Bone marrow (tissue), 2 donors: ENCODE measurements at regions not wholly inside any gene's neighbourhood (a gene's known extent, or its start where the extent isn't known, plus 50 kb on each side); places are given as distances from the start of the nearest gene placed in this dataset.
A peak's percentile ranks its signal among the peaks of the same experiment; 100 is the strongest.
"Not testable (repeated sequence)": the region's sequence is repeated elsewhere in the genome, so short reads cannot be mapped to it uniquely, and the experiment has no call there.

Source experiments
- DNase-seq, 2 donors: peaks; one replicate each; lab custom pipeline; 2025; lab: John Stamatoyannopoulos, UW

DNA sequence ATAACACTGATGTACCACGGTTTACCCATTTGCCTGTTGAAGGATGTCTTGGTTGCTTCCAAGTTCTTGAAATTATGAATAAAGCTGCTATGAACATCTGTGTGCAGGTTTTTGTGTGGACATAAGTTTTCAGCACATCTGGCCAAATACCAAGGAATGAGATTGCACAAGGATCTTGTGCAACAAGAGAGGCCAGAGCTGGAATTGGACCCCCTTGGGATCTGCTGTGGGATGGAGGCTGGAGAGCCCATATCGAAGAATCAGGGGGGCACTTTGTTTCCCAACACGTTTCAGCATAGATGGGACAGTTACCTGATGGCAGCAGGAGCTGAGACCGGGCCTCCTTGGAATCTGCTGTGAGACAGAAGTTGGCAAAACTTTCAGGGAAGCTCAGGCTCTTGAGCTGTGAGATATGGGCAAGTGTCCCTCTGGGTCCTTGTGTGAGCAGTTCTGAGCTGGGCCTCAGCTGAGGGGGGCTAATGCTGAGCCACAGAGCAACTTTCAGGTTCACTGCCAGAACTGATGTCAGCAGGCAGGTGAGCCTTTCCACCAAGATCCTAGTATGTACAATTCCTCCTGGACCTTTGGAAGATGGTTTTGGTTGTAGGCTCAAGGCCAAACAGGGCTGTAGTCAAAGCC is 115.2 kb upstream of the RAB18 start:
- no peak for DNase-seq

DNA sequence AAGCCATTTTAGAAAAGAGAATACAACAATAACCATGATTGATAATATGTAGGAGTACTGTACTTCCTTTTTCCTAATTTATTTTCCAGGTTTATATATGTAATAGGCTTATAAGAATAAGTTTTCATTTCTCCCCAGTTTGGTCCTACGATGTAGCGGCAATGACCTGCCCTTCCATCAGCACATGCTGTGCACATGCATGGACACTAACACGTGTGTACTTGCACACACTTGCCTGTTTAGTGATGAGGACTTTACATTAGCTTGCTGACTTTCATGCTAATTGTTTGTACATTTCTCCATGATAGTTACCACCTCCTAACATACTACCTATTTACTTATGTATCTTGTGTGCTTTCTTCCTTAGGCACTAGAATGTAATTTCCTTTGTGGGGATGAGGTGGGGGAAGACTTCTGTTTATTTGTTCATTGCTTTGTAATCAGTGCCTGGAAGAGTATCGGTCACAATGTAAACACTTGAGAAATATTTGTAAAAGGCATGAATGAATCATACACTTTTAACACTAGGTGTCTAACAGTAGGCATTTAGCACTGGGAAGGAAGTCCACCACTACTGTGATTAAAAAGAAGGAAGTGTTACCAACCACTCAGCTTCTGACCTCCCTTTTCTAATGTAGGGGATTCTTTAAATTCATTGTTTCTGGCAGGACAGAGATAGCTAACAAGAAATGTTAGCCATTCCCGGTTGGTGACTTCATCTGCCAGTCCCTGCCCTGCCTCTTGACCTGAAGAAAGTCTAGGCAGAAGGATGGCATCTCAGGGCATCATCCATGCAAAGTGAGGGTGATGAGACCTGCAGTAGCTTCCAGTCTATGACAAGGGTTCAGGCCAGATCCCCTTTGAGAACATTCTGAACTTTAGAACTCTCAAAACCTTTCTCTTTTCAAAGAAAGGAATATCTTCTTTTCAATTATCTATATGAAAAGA is 120.2 kb upstream of the RAB18 start:
- DNase-seq = no peak

DNA sequence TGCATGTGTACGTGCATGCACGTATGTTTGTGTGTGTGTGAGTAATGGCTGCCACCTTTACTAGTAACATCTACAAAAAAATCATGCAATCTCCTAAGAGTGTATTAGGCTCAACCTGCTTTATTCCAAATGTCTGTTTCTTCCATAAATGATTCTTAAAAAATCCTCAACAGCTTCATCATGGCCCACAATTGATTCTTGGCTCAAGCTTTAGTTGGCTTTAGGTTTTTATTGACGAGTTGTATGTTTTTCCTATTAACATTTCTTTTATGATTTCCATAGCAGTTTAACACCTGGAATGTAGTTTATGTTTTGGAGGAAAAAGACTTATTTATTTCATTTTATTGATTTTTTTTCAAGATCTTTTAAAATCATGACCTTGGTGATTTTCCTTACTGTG is 121.9 kb upstream of the RAB18 start:
- DNase-seq = no peak

DNA sequence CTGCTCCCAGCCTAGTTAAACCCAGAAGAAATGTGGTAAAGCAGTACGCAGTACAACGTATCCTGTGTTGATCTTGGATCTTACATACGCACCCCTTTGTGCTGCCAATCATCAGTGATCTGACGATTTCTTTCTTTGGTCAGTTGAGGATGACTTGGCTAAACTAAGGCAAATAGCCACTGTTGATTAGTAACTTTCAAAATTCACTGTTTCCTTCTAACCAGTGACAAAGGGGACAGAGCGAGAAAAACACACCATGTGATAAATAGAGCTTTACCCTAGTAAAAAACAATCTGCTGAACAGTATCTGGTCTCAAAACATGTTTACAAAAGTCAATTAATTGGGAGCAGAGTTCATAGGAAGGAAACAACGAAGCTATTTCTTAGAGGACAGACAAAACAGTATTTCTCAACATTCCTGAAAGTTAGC is 123.2 kb upstream of the RAB18 start:
- DNase-seq = no peak

DNA sequence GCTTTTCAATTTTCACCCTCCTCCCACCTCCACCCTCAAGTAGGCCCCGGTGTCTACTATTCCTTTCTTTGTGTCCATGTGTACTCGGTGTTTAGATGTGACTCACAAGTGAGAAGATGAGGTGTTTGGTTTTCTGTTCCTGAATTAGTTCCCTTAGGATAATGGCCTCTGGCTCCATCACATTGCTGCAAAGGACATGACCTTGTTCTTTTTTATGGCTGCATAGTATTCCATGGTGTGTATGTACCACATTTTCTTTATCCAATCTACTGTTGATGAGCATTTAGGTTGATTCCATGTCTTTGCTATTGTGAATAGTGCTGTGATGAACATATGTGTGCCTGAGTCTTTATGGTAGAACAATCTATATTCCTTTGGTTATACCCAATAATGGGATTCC is 125.1 kb upstream of the RAB18 start:
- not testable (repeated sequence) for DNase-seq

DNA sequence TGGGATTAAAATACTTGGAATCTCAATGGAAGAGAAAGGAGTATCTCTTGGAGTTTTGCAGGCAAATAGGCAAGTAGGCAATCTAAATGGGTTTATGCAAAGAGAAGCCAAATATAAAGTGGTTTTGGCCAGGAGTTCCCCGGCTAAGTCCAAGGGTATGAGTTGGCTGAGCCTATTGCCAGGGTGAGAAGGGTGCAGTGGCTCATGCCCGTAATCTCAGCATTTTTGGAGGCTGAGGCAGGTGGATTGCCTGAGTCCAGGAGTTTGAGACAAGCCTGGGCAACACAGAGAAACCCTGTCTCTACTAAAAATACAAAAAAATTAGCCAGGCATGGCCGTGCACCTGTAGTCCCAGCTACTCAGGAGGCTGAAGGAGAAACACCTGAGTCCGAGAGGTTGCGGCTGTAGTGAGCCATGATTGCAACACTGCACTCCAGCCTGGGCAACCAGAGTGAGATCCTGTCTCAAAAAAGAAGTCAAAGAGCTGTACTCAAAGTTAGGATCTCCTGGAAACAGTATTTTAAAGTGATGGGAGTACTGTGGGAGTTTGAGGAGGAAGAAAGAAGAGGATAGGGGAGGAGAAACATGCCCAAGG is 130.4 kb upstream of the RAB18 start:
- no peak for DNase-seq

DNA sequence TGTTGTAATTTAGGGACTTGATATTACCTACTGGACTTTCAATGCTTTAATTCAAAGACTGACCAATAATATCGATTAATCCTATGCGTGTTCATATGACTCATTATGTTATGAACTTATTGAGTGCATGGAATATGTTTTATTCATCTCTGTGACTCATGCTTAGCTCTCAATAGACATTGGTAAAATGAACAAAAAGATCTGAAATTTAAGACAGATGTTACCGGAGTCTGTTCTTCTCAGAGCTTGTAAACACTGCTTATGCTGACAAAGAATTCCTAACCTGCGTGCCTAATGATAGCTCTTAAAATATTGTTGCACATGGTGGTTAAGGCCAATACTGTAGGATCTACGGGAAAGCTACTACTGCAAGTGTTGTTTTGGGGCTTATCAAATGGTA is 131.5 kb upstream of the ACBD5 start:
- no peak for DNase-seq

DNA sequence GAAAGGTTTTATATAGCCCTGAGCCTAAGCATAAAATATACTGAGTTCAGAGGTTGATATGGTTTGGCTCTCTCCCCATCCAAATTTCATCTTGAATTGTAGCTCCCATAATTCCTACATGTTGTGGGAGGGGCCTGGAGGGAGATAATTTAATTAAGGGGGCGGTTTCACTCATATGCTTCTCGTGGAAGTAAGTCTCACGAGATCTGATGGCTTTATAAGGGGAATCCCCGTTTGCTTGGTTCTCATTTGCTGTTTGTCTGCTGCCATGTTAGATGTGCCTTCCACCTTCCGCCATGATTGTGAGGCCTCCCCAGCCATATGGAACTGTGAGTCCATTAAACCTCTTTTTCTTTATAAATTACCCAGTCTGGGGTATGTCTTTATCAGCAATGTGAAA is 130.8 kb upstream of the ACBD5 start:
- DNase-seq = not testable (repeated sequence)

DNA sequence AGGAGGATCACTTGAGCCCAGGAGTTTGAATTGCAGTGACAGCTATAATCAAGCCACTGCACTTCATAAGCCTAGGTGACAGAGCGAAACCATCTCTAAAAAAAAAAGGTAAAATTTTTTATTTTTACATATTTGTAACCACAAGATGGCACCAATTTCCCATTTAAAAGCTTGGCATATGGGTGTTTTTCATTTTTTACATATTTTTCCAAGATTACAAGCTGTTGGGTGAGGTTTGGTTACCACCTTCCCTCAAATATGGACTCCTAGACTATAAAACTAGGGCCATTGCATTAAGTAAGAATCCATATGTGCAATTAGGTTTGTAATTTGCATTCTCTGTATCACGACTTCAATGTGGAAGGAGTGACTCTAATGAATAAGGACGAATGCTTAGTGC is 129.3 kb upstream of the ACBD5 start:
- DNase-seq = no peak

DNA sequence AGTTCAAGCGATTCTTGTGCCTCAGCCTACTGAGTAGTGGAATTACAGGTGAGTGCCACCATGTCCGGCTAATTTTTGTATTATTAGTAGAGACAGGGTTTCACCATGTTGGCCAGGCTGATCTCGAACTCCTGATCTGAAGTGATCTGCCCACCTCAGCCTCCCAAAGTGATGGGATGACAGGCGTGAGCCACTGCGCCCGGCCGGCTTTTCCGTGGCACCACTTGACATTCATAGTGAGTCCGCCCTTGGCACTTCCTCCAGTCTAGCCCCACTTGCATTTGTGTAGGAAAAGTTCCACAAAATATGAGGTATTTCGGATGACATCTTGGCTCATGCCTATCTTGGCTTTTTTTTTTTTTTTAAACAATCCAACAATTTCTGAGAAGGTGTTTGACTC is 128.1 kb upstream of the ACBD5 start:
- DNase-seq = no peak

DNA sequence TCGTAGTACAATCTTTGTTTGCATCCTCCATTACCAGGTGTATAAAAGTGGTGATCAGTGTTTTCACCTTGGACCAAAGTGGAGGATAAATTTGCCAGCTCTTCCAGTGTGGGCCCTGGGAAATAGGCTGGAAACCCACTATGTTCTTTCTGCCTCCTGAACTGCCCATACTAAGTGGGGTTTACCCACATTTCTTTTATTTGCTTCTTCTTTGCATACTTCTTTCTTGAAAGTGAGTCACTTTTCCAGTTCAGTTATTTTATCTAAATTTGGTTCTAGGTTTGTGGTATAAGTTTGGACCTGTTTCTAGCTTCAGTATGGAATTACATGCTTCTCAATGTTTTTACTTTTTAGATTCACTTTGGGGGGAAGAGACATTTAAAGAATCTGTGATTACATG is 126.2 kb upstream of the ACBD5 start:
- no peak for DNase-seq

DNA sequence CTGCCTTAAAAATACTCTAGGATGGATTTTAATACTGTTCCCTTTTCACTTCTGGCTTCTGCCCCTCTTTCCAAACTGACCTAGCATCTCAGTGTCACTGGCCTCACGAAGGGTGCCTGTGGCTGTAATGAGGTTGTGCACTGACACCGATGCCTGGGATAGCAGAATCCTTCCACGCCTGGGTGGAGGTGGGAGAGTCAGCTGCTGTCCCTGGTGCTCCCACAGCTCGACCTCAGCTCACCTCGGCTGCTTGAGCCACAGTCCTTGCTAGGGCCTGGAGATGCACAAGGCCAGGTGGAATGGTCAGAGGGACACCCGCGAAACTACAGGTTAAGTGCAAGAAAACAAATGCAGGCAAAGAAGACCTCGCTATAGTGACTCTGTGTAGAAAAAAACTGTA is 123.4 kb upstream of the ACBD5 start:
- DNase-seq = no peak

DNA sequence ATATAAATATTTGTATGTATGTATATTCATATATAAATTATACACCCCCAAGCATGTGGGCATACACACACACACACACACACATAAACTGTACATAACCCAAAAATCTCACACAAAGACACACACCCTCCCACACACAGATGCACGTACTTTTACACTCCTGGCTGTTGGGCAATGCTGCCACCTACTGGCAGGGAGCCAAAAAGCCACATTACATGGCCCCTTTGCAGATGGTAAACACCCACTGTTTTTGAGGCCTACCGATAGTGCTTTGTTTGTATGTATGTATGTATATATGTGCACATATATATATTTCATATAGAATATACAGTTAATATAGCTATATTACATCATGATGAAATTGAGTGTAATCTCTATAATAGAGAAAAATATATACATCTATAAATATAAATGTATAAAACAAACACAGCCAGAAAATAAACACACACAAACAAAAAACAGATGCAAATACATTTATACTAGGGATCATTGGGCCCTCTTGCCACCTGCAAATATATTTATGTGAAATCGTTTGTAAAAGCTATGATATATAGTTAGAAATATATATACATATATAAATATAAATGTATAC is 120.1 kb upstream of the ACBD5 start:
- DNase-seq = peak; percentile 19 to 52

DNA sequence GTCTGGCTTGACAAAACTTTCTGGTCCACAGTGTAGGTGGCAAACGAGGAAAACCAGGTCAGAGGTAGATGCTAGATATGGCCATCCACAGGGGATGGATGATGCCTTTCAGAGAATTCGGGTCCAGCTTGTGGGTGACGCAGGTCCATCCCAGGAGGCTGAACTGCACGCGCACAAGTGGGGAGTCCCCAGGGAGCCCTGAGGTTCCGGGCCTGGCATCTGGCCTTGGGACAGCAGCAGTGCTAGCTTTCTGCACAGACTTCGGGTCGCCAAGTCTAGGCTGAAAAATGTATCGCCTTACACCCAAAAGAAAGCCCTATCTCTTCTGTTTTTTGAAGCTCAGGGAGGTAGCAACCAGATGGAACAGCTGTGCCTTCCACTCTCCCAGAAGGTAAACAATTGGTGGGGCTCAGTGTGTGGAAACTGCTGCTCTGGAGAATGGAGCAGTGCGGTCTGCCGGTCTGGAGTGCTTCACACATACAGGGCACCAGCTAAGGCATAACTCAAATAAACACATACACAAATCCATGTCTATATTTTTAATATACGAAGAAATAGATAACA is 119.3 kb upstream of the ACBD5 start:
- DNase-seq = no peak

DNA sequence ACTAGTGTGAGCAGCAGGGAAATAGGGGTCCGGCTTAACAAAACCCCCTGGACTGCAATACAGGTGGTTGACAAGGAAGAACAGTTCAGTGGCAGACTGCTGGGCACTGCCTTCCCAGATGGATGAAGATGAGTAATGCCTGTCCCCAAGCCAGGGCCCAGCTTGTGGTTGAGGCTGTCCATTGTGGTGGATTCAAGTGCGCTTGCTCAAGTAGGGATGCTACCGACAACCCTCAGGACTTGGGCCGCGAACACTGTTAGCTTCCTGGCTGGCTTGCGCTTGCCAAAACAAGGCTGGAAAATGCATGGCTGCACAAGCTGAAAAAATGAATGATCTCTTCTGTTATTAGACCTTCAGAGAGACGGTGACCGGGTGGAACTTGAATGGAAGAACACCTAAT is 116.1 kb upstream of the ACBD5 start:
- no peak for DNase-seq

DNA sequence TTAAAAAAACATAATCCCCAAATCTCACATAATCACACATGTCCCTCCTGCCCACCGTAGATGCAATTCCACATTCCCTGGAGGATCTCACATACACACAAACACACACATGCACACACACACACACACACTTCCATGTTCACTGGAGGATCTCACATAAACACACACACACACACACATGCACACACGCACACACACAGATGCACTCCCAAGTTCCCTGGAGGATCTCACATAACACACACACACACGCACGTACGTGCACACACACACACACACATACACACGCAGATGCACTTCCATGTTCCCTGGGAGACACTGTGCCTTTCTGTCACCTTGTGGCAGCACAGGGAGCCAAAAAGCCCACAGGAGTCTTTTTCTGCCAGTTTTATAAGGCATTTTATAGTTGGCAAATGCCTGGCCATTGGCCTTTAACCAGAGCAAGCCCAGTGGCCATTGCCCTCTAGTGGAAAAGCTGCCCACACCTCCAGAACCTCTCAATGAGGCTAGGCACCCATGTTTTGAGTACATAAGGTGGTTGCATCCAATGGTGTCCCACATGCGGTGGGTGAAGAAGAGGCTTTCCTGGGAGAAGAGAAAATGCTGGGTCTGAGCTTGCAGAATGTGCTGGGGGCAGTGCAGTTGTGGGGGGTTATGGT is 115.4 kb upstream of the ACBD5 start:
- DNase-seq = no peak

DNA sequence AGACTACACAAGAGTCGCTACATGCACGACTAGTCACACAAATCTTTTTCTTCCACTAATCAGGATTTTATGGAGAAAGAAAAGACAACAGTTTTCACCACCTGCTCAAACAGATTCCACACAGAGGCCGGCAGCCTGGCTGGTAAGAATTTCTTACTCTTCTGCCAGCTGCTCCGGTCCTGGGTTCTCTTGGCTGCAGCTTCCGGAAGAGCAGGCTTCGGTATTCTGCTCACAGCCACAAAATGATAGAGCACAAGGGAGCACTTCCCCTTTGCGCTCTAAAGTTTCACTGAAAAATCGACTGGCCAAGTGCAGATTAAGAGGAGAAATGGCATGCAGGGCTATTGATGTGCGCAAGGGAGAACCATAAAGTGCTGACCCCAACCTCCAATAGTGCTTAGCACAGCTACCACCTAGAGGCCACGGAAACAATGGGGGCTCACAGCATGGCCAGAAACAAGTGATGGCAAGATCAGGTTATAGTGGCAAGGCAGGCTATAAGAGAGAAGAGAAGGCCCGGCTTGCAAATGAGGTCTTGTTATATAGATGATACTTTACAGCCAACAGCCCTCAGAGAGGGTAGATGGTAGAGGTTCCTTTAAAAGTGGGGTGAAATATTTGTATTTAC is 114.2 kb upstream of the ACBD5 start:
- DNase-seq = peak in 1 of 2 donors; percentile 54

DNA sequence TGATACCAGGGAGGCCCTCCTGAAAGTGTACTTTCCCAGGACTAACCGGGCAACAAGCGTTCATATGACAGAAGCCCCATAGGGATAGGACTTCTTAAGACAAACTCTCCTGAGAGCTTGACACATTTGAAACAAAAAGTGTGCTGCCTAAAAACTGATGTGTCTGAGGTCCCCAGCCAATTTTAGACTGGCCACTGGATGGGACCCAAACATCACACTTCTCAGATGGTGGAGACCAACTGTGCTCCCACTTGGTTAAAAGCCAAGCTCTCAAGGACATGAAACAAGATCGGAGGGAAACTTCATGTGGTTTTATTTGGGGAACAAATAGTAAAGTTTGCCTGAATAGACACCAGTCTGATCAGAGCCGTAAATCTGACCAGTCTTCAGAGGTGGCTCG is 113.5 kb upstream of the ACBD5 start:
- not testable (repeated sequence) for DNase-seq

DNA sequence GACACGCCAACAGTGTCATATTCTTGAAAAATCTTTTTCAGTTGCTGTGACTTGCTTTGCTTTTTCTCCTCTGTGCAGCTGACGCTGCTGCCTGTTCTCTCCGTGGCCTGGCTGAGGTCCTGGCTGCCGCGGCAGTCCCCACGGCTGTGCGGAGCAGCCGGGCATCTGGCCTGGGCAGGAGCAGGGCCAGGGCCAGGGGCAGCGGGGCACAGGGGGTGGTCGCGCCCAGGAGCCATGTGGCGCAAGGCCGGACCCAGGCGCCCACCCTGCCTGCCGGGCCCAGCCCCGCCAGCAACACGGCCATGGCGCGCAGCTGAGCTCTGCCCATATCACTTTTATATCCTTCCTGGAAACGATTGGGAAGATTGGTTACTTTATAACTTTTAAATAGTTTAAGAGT is 109.4 kb upstream of the ACBD5 start:
- no peak for DNase-seq

DNA sequence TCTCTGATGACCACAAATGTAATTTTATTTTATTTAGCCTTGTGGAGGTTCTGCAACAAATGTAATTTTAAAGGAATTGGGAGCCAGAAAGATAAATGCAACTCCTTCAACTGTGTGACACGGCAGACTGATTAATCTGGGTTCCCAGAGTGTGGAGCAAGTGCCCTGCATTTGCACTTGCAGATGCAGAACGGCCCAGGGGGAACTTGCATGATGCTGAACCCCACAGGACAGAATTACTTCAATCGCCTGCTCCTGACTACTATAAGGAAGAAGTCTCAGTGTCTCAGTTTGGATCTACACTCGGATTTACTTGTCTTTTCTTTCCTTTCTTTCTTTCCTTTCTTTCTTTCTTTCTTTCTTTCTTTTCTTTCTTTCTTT is 107.2 kb upstream of the ACBD5 start:
- not testable (repeated sequence) for DNase-seq

DNA sequence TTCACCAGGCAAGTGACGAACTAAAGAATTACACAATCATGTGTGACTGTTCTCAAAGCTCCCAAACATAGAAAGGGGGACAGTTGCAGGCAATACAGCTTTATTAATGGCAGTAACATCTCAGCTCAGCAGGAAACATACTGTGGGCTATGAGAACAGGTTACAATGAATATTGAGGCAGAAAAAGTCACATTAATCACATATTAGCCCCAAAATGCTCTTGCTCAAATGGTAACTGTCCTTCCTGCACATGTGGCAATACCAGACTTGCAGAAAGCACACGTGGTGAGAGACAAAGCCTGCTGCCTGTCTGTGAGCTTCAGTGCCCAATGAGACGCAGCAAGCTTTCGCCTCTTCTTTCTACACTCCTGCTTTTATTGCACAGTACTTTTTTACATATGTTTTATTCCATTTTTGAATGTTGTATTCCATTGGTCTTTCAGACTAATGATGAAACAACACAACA is 104.9 kb upstream of the ACBD5 start:
- DNase-seq = no peak
